ENCODE measurements at regions not wholly inside any gene's neighbourhood (a gene's known extent, or its start where the extent isn't known, plus 50 kb on each side); places are given as distances from the start of the nearest gene placed in this dataset.

DNA sequence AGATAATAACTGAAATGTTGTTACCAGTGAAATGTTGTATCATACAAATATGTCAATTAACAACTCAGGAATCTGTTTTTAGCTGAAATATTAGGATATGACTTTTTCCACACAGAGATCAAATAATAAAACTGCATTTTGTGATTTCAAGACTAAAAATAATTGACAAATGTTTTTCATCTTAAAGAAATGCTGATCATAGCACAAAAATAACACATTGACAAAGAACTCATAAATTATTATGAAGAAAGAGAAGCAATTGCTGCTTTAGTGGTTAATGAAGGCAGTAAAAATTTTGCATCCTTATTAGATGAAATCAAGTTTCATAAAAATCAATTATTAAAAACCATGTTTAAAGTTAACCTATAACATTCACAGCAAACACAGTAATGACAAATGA is 1417.3 kb downstream of the OLFM4 start:
- no peak overlapping the region for H4K8ac ChIP-seq (ENCODE audit: extremely low read depth, insufficient read depth, low read length)
- peaks cover 0 to 3% of the 10 kb centered on the region in 2 experiments; a peak in 1 of 4 replicates for H3K9me3 ChIP-seq (ENCODE audit: insufficient read depth in 2 of 2, low read depth in 1 of 2, low read length in 1 of 2)
- H3K4ac ChIP-seq (replicated peaks; ENCODE audit: insufficient read length, low read depth, low read length): no peak overlapping the region
- ChIA-PET CTCF (ENCODE audit: partially characterized antibody) (interaction anchor here (0.5 kb wide), 1 partner anchor 814 kb away, joined by 3 read pairs; no protein-coding TSS in a partner anchor), POLR2A (ENCODE audit: partially characterized antibody) (no interaction called here)
- H2AFZ ChIP-seq (ENCODE audit: low read length): no peak overlapping the region
- no peaks in the 10 kb centered on the region for H3K79me2 ChIP-seq (ENCODE audit: control insufficient read depth in 1 of 2, insufficient read depth in 2 of 2, low read length in 2 of 2)
- H3K79me1 ChIP-seq (ENCODE audit: low read depth, low read length): no peaks in the 10 kb centered on the region
- no peaks in the 10 kb centered on the region for H3K23me2 ChIP-seq (ENCODE audit: low read depth, low read length)
- no peak overlapping the region for H2BK120ac ChIP-seq (replicated peaks; ENCODE audit: low read depth, low read length)
- H3K14ac ChIP-seq (ENCODE audit: insufficient read length): no peak overlapping the region
- no peak overlapping the region for H3K9ac ChIP-seq (replicated peaks in 1 of 4; ENCODE audit: extremely low read depth in 1 of 4, low read depth in 3 of 4, low read length in 3 of 4)
- H2BK12ac ChIP-seq (ENCODE audit: low read depth, low read length): no peak overlapping the region
- H2BK15ac ChIP-seq (ENCODE audit: low read length): no peak overlapping the region
- no peak overlapping the region for H3K4me2 ChIP-seq (ENCODE audit: insufficient read depth in 1 of 2, low read depth in 2 of 2, low read length in 2 of 2)
- no peak overlapping the region for H3K56ac ChIP-seq (replicated peaks; ENCODE audit: insufficient read length, low read depth, low read length)
- H4K20me1 ChIP-seq (replicated peaks in 1 of 2; ENCODE audit: control insufficient read depth in 1 of 2, insufficient read depth in 2 of 2, low read length in 2 of 2): no peaks in the 10 kb centered on the region
- FAIRE-seq: no peak
- no peak overlapping the region for H3K27ac ChIP-seq (ENCODE audit: low read depth, low read length)
- TF ChIP-seq SIN3A (conservative IDR thresholded peaks at IDR 0.05 in 1 of 2, IDR thresholded peaks at IDR 0.05 in 1 of 2; ENCODE audit: low read depth in 1 of 2, low read length in 2 of 2) (no peak), RNF2 (IDR thresholded peaks at IDR 0.05; ENCODE audit: borderline replicate concordance, low read depth, low read length, missing control alignments, poor library complexity, severe bottlenecking) (no peak), EP300 (IDR thresholded peaks at IDR 0.05; ENCODE audit: borderline replicate concordance in 1 of 2, low read depth in 2 of 2, low read length in 2 of 2) (no peak), TAF1 (IDR thresholded peaks at IDR 0.05; ENCODE audit: low read depth, low read length) (no peak), CTBP2 (IDR thresholded peaks at IDR 0.05; ENCODE audit: borderline replicate concordance, insufficient read depth, insufficient read length, low read length) (no peak), SP4 (IDR thresholded peaks at IDR 0.05; ENCODE audit: low read length) (no peak), SIRT6 (IDR thresholded peaks at IDR 0.05; ENCODE audit: low read length) (no peak), JUN (IDR thresholded peaks at IDR 0.05; ENCODE audit: low read depth, low read length) (no peak), SAP30 (IDR thresholded peaks at IDR 0.05; ENCODE audit: insufficient read depth, insufficient replicate concordance, low read length) (no peak)
- H3K4me1 ChIP-seq (replicated peaks in 1 of 4; ENCODE audit: control insufficient read depth in 3 of 4, insufficient read depth in 4 of 4, low read length in 3 of 4): no peaks in the 10 kb centered on the region
- DNase-seq (ENCODE audit: low read depth in 1 of 2, low spot score in 2 of 2): no peak
- no peak overlapping the region for H4K91ac ChIP-seq (replicated peaks; ENCODE audit: insufficient read length, low read length)
- no peak overlapping the region for H3K18ac ChIP-seq (ENCODE audit: extremely low read depth, low read length)
- no peak overlapping the region for H2AK5ac ChIP-seq (ENCODE audit: low read depth, low read length)
- H3K4me3 ChIP-seq (ENCODE audit: extremely low read depth in 1 of 4, insufficient read depth in 2 of 4, low read depth in 3 of 4, low read length in 4 of 4): no peak overlapping the region
- H3K23ac ChIP-seq (ENCODE audit: insufficient read length): no peak overlapping the region
- H2BK5ac ChIP-seq (ENCODE audit: low read depth, low read length): no peak overlapping the region
- H4K5ac ChIP-seq (ENCODE audit: insufficient read length, low read depth, low read length): no peak overlapping the region
- no peaks in the 10 kb centered on the region for H3K36me3 ChIP-seq (ENCODE audit: control insufficient read depth in 2 of 4, insufficient read depth in 4 of 4, low read length in 3 of 4)
- H3K27me3 ChIP-seq (replicated peaks in 1 of 4; ENCODE audit: control insufficient read depth in 3 of 4, extremely low read depth in 1 of 4, insufficient read depth in 3 of 4, low read length in 3 of 4): no peaks in the 10 kb centered on the region
- H2BK20ac ChIP-seq (ENCODE audit: low read length): no peak overlapping the region

Measured in H1 (cell line).